PFSK-1 (cell line): ENCODE measurements at regions not wholly inside any gene's neighbourhood (a gene's known extent, or its start where the extent isn't known, plus 50 kb on each side); places are given as distances from the start of the nearest gene placed in this dataset.

ENCODE experiments used
- TAF1 ChIP-seq: IDR thresholded peaks from 2 replicates; pipeline ENCODE4 v1.6.1; 2012; ENCODE audit warnings: low read length, control low read depth, borderline replicate concordance; ENCODE audit not compliant: insufficient read depth
- TF ChIP-seq, protein P1 (sequence below), 2 experiments: IDR thresholded peaks; 2 replicates each; pipeline versions ENCODE4 v1.6.1 to v1.8.0; 2011 to 2012; ENCODE audit warnings: low read depth in 2 of 2, low read length in 2 of 2, control low read depth in 1 of 2, inconsistent platforms in 1 of 2, mild to moderate bottlenecking in 1 of 2, moderate library complexity in 1 of 2; ENCODE audit not compliant: insufficient read depth in 1 of 2

DNA sequence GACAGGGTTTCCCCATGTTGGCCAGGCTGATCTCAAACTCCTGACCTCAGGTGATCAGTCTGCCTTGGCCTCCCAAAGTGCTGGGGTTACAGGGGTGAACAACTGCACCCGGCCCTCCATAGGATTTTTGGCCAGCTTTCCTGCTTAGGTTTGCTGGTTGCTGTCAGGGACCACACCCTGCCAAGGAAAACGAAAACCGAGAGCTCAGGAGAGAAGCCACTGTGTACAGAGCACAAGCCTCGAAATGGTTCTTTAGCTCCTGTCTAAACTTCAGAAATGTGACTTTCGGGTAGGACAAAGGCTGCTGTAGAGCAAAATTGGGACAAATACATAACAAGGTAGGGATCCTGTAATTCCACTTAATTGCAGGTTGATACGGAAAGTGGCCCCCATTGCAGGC lies 146.3 kb upstream of the ATP6AP2 start:
- TF ChIP-seq, protein P1, sequence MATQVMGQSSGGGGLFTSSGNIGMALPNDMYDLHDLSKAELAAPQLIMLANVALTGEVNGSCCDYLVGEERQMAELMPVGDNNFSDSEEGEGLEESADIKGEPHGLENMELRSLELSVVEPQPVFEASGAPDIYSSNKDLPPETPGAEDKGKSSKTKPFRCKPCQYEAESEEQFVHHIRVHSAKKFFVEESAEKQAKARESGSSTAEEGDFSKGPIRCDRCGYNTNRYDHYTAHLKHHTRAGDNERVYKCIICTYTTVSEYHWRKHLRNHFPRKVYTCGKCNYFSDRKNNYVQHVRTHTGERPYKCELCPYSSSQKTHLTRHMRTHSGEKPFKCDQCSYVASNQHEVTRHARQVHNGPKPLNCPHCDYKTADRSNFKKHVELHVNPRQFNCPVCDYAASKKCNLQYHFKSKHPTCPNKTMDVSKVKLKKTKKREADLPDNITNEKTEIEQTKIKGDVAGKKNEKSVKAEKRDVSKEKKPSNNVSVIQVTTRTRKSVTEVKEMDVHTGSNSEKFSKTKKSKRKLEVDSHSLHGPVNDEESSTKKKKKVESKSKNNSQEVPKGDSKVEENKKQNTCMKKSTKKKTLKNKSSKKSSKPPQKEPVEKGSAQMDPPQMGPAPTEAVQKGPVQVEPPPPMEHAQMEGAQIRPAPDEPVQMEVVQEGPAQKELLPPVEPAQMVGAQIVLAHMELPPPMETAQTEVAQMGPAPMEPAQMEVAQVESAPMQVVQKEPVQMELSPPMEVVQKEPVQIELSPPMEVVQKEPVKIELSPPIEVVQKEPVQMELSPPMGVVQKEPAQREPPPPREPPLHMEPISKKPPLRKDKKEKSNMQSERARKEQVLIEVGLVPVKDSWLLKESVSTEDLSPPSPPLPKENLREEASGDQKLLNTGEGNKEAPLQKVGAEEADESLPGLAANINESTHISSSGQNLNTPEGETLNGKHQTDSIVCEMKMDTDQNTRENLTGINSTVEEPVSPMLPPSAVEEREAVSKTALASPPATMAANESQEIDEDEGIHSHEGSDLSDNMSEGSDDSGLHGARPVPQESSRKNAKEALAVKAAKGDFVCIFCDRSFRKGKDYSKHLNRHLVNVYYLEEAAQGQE (IDR thresholded peaks at IDR 0.05; ENCODE audit: insufficient read depth in 1 of 2, low read depth in 2 of 2, low read length in 2 of 2): no peak
- no peak for TF ChIP-seq TAF1
